ENCODE measurements at regions not wholly inside any gene's neighbourhood (a gene's known extent, or its start where the extent isn't known, plus 50 kb on each side); places are given as distances from the start of the nearest gene placed in this dataset.

DNA sequence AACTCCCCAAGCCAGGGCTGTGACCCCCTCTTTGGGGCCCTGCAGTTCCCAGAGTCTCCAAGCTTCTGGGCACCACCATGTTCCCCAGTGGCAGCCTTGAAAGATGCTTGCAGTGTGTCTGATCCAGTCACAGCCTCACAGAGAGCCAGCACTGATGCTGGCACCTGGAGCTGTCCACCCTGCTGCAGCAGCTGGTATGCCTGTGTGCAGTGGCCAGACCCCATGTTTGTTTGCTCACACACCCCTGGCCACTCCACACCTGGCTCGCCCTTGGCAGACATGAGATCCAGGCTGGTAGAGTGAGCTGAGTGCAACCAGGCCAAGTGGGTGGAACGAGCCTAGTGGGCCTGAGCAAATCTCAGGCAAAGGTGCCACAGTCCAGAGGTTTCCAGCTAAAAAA lies 106.0 kb downstream of the C9orf50 start:
- DNase-seq, result no peak
- no peak overlapping the region for H2AFZ ChIP-seq
- H3K4me1 ChIP-seq (replicated peaks; ENCODE audit: insufficient read depth), result no peaks in the 10 kb centered on the region
- H3K79me2 ChIP-seq (ENCODE audit: low read depth), result no peaks in the 10 kb centered on the region
- H3F3A ChIP-seq (ENCODE audit: insufficient read depth, low read depth), result no peaks in the 10 kb centered on the region
- CTCF ChIA-PET, result interaction anchor here (0.6 kb wide), 2 partner anchors 40 to 110 kb away, joined by 4 read pairs; no protein-coding TSS in a partner anchor
- H4K20me1 ChIP-seq (ENCODE audit: insufficient read depth), result no peaks in the 10 kb centered on the region
- no peak for TF ChIP-seq EZH2 (IDR thresholded peaks at IDR 0.05; ENCODE audit: low read depth)
- TF ChIP-seq, protein P1, sequence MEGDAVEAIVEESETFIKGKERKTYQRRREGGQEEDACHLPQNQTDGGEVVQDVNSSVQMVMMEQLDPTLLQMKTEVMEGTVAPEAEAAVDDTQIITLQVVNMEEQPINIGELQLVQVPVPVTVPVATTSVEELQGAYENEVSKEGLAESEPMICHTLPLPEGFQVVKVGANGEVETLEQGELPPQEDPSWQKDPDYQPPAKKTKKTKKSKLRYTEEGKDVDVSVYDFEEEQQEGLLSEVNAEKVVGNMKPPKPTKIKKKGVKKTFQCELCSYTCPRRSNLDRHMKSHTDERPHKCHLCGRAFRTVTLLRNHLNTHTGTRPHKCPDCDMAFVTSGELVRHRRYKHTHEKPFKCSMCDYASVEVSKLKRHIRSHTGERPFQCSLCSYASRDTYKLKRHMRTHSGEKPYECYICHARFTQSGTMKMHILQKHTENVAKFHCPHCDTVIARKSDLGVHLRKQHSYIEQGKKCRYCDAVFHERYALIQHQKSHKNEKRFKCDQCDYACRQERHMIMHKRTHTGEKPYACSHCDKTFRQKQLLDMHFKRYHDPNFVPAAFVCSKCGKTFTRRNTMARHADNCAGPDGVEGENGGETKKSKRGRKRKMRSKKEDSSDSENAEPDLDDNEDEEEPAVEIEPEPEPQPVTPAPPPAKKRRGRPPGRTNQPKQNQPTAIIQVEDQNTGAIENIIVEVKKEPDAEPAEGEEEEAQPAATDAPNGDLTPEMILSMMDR (conservative IDR thresholded peaks at IDR 0.05), result no peak
- no peak overlapping the region for H3K27ac ChIP-seq
- no peaks in the 10 kb centered on the region for H3K36me3 ChIP-seq (ENCODE audit: low read depth)
- peaks cover 20% of the 10 kb centered on the region for H3K9me3 ChIP-seq (ENCODE audit: insufficient read depth, low read depth)
- H3K9me2 ChIP-seq (ENCODE audit: insufficient read depth), result no peaks in the 10 kb centered on the region
- no TSS peak for BruUV-seq (replicated peaks)
- H3K4me2 ChIP-seq, result no peak overlapping the region
- no peaks in the 10 kb centered on the region for H3K27me3 ChIP-seq (ENCODE audit: insufficient read depth, low read depth)
- no peak overlapping the region for H3K4me3 ChIP-seq
- intact Hi-C loops (cut with micrococcal nuclease; ENCODE audit: unreplicated experiment), result no loop called here
- POLR2A ChIA-PET (ENCODE audit: unreplicated experiment), result no interaction called here

DNA sequence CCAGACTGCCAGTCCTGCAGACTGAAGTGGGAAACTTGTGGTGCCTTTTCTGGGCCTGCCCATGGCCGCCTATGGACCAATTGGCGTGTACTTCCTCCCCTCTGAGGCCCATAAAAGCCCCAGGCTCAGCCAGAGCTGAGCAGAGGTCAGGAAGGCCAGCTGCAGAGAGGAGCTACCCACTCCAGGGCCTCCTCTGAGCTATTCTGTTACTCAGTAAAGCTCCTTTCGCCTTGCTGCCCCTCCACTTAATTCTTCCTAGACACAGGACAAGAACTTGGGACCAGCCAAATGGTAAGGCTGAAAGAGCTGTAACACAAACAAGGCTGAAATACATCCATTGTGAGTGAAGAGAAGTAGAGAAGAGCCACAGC lies 106.4 kb downstream of the C9orf50 start:
- CTCF ChIA-PET, result interaction anchor here (0.6 kb wide), 1 partner anchor 110 kb away, joined by 4 read pairs; no protein-coding TSS in a partner anchor
- Histone ChIP-seq H3K9me3 (ENCODE audit: insufficient read depth, low read depth) (peaks cover 23% of the 10 kb centered on the region), H3K4me1 (replicated peaks; ENCODE audit: insufficient read depth) (peaks cover under 1% of the 10 kb centered on the region; the same call in 1 of the 2 replicates), H3K27me3 (ENCODE audit: insufficient read depth, low read depth) (no peaks in the 10 kb centered on the region), H3K27ac (no peak overlapping the region), H3K9me2 (ENCODE audit: insufficient read depth) (no peaks in the 10 kb centered on the region), H3K4me2 (no peak overlapping the region), H3F3A (ENCODE audit: insufficient read depth, low read depth) (no peaks in the 10 kb centered on the region), H4K20me1 (ENCODE audit: insufficient read depth) (no peaks in the 10 kb centered on the region), H3K79me2 (ENCODE audit: low read depth) (no peaks in the 10 kb centered on the region), H3K36me3 (ENCODE audit: low read depth) (no peaks in the 10 kb centered on the region), H2AFZ (no peak overlapping the region), H3K4me3 (no peak overlapping the region)
- TF ChIP-seq EZH2 (IDR thresholded peaks at IDR 0.05; ENCODE audit: low read depth), result no peak
- TF ChIP-seq, protein P1 (conservative IDR thresholded peaks at IDR 0.05), result no peak
- BruUV-seq (replicated peaks), result no TSS peak
- POLR2A ChIA-PET (ENCODE audit: unreplicated experiment), result no interaction called here
- intact Hi-C loops (cut with micrococcal nuclease; ENCODE audit: unreplicated experiment), result no loop called here
- DNase-seq, result no peak

DNA sequence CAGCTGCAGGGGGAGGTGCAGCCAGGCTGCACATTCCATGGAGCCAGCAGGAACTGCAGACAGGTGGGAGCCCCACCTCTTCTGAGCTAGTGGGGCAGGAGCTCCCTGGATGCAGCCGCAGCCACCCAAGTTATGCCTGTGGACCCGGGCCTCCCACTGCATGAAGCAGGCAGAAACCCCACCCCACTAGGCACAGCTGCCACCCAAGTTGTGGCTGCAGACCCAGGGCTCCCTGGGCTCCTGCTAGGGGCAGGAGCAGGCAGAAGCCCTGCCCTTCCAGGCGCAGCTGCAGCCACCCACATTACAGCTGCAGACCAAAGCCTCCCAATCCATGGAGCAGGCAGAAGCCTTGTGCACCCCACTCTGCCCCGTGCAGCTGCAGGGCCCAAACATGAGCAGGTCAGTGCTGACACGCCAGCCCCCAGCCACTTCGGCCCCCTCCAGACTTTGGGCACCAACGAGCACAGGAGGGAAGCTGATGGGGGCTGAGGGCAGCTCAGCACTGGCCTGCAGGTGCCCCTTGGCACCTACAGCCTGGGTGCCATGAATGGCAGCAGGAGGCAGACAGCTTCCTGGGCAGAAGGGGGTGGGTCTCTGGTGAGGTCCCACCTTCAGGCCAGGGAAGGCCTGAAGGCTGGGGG lies 106.9 kb downstream of the C9orf50 start:
- H3K9me2 ChIP-seq (ENCODE audit: insufficient read depth), result no peaks in the 10 kb centered on the region
- no peak overlapping the region for H2AFZ ChIP-seq
- ChIA-PET POLR2A (ENCODE audit: unreplicated experiment) (no interaction called here), CTCF (no interaction called here)
- no peak overlapping the region for H3K4me2 ChIP-seq
- H3K9me3 ChIP-seq (ENCODE audit: insufficient read depth, low read depth), result peaks cover 23% of the 10 kb centered on the region
- no peaks in the 10 kb centered on the region for H3K27me3 ChIP-seq (ENCODE audit: insufficient read depth, low read depth)
- TF ChIP-seq EZH2 (IDR thresholded peaks at IDR 0.05; ENCODE audit: low read depth), result no peak
- TF ChIP-seq, protein P1 (conservative IDR thresholded peaks at IDR 0.05), result no peak
- peaks cover 5% of the 10 kb centered on the region for H3K4me1 ChIP-seq (replicated peaks; ENCODE audit: insufficient read depth)
- intact Hi-C loops (cut with micrococcal nuclease; ENCODE audit: unreplicated experiment), result no loop called here
- no peaks in the 10 kb centered on the region for H3K36me3 ChIP-seq (ENCODE audit: low read depth)
- no TSS peak for BruUV-seq (replicated peaks)
- no peak overlapping the region for H3K4me3 ChIP-seq
- H3K27ac ChIP-seq, result no peak overlapping the region
- H4K20me1 ChIP-seq (ENCODE audit: insufficient read depth), result no peaks in the 10 kb centered on the region
- no peaks in the 10 kb centered on the region for H3F3A ChIP-seq (ENCODE audit: insufficient read depth, low read depth)
- no peak for DNase-seq
- H3K79me2 ChIP-seq (ENCODE audit: low read depth), result no peaks in the 10 kb centered on the region
